Esophagus squamous epithelium (tissue), 4 donors: ENCODE measurements at regions not wholly inside any gene's neighbourhood (a gene's known extent, or its start where the extent isn't known, plus 50 kb on each side); places are given as distances from the start of the nearest gene placed in this dataset.
"Not testable (repeated sequence)": the region's sequence is repeated elsewhere in the genome, so short reads cannot be mapped to it uniquely, and the experiment has no call there.

ENCODE experiments used
- POLR2A ChIP-seq, 4 donors: fragments of 450-650 bp; IDR thresholded peaks; one replicate each; pipeline ENCODE4 v1.6.1; 2017; ENCODE audit warnings: antibody characterized with exemption in 4 of 4, mild to moderate bottlenecking in 4 of 4, moderate library complexity in 3 of 4
- TF ChIP-seq, protein P1 (sequence below), 6 experiments: fragments of 450-650 bp in 4 of 6; fragments of 200-600 bp in 2 of 6; sonication (generic) in 2 of 6; IDR thresholded peaks; one replicate each; pipeline ENCODE4 v1.5.1; 2016 to 2019; ENCODE audit warnings: antibody characterized with exemption in 6 of 6, mild to moderate bottlenecking in 4 of 6, moderate library complexity in 4 of 6

DNA sequence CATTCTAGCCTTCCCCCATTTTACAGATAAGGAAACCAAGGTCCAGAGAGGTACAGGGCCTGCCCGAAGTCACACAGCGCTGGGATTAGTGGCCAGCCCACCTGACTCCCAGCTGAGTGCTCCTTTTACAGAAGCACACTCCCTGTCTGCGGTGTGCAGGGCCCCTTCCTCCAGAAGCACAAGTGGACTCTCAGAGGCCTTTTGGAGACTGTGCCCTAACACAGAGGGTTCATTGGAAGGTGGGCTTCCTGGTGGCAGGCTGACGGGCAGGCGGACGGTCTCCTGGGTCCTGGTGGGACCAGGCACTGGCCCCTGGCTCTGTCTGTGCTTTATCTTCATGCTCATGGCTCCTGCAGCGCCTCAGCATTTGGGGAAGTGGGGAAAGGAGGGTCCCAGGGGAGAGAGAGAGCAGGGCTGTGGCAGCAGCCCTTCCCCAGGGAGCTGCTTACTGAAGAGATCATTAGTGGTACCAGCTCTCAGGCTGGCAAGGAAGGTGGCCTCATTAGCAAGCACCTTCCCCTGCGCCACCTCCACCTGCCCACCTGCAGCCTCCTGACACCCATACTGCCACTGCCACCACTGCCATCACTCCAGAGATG lies 83.1 kb upstream of the GOLGA6L4 start:
- TF ChIP-seq, protein P1, sequence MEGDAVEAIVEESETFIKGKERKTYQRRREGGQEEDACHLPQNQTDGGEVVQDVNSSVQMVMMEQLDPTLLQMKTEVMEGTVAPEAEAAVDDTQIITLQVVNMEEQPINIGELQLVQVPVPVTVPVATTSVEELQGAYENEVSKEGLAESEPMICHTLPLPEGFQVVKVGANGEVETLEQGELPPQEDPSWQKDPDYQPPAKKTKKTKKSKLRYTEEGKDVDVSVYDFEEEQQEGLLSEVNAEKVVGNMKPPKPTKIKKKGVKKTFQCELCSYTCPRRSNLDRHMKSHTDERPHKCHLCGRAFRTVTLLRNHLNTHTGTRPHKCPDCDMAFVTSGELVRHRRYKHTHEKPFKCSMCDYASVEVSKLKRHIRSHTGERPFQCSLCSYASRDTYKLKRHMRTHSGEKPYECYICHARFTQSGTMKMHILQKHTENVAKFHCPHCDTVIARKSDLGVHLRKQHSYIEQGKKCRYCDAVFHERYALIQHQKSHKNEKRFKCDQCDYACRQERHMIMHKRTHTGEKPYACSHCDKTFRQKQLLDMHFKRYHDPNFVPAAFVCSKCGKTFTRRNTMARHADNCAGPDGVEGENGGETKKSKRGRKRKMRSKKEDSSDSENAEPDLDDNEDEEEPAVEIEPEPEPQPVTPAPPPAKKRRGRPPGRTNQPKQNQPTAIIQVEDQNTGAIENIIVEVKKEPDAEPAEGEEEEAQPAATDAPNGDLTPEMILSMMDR (IDR thresholded peaks at IDR 0.05) = not testable (repeated sequence)
- TF ChIP-seq POLR2A (IDR thresholded peaks at IDR 0.05) = not testable (repeated sequence)
